ENCODE measurements at regions not wholly inside any gene's neighbourhood (a gene's known extent, or its start where the extent isn't known, plus 50 kb on each side); places are given as distances from the start of the nearest gene placed in this dataset.

GRCh38 chr9:73539881-73540390, 388.3 kb downstream of the ANXA1 start:
- no peak overlapping the region for H3K27ac ChIP-seq
- no peak overlapping the region for H3K4me3 ChIP-seq

- Histone ChIP-seq H3K27ac (no peak overlapping the region), H3K4me3 (no peak overlapping the region)
These were observed 390.3 kb downstream of the ANXA1 start for GRCh38 chr9:73541923-73542322.

- no peak overlapping the region for H3K27ac ChIP-seq
These were observed 392.1 kb downstream of the ANXA1 start for GRCh38 chr9:73543727-73544126.

GRCh38 chr9:73548201-73548600, 396.5 kb downstream of the ANXA1 start:
- H3K27ac ChIP-seq: no peak overlapping the region
- no peak overlapping the region for H3K4me3 ChIP-seq

More at GRCh38 chr9:73543727-73544126, 392.1 kb downstream of the ANXA1 start:
- no peak overlapping the region for H3K4me3 ChIP-seq

GRCh38 chr9:73549991-73550390, 398.3 kb downstream of the ANXA1 start:
- Histone ChIP-seq H3K4me3 (no peak overlapping the region), H3K27ac (no peak overlapping the region)

GRCh38 chr9:73553295-73553694, 401.6 kb downstream of the ANXA1 start:
- no peak overlapping the region for H3K27ac ChIP-seq
- H3K4me3 ChIP-seq: no peak overlapping the region

- Histone ChIP-seq H3K4me3 (no peak overlapping the region), H3K27ac (no peak overlapping the region)
These were observed 406.8 kb downstream of the ANXA1 start for GRCh38 chr9:73558471-73558870.

- Histone ChIP-seq H3K4me3 (no peak overlapping the region), H3K27ac (no peak overlapping the region)
These were observed 413.4 kb downstream of the ANXA1 start for GRCh38 chr9:73565026-73565425.

- no peak overlapping the region for H3K4me3 ChIP-seq
- no peak overlapping the region for H3K27ac ChIP-seq
These were observed 414.3 kb downstream of the ANXA1 start for GRCh38 chr9:73565833-73566465.

GRCh38 chr9:73566627-73567026, 415.0 kb downstream of the ANXA1 start:
- no peak overlapping the region for H3K27ac ChIP-seq
- no peak overlapping the region for H3K4me3 ChIP-seq

- no peak overlapping the region for H3K27ac ChIP-seq
- H3K4me3 ChIP-seq: no peak overlapping the region
These were observed 421.6 kb downstream of the ANXA1 start for GRCh38 chr9:73573235-73573634.

GRCh38 chr9:73575101-73576060, 423.7 kb downstream of the ANXA1 start:
- Histone ChIP-seq H3K4me3 (no peak overlapping the region), H3K27ac (no peak overlapping the region)

GRCh38 chr9:73577848-73578247, 426.2 kb downstream of the ANXA1 start:
- no peak overlapping the region for H3K4me3 ChIP-seq
- H3K27ac ChIP-seq: no peak overlapping the region

GRCh38 chr9:73579823-73580222, 428.2 kb downstream of the ANXA1 start:
- H3K4me3 ChIP-seq: no peak overlapping the region
- H3K27ac ChIP-seq: no peak overlapping the region

- H3K4me3 ChIP-seq: no peak overlapping the region
These were observed 431.9 kb downstream of the ANXA1 start for GRCh38 chr9:73583576-73583975.

GRCh38 chr9:73595036-73595545, 443.4 kb downstream of the ANXA1 start:
- H3K4me3 ChIP-seq: no peak overlapping the region

More at GRCh38 chr9:73583576-73583975, 431.9 kb downstream of the ANXA1 start:
- no peak overlapping the region for H3K27ac ChIP-seq

GRCh38 chr9:73596321-73596720, 444.7 kb downstream of the ANXA1 start:
- no peak overlapping the region for H3K27ac ChIP-seq
- no peak overlapping the region for H3K4me3 ChIP-seq

More at GRCh38 chr9:73595036-73595545, 443.4 kb downstream of the ANXA1 start:
- no peak overlapping the region for H3K27ac ChIP-seq

GRCh38 chr9:73597039-73597438, 445.4 kb downstream of the ANXA1 start:
- H3K4me3 ChIP-seq: no peak overlapping the region
- H3K27ac ChIP-seq: no peak overlapping the region

- no peak overlapping the region for H3K4me3 ChIP-seq
- H3K27ac ChIP-seq: no peak overlapping the region
These were observed 446.1 kb downstream of the ANXA1 start for GRCh38 chr9:73597771-73598170.

- no peak overlapping the region for H3K4me3 ChIP-seq
- H3K27ac ChIP-seq: no peak overlapping the region
These were observed 457.7 kb downstream of the ANXA1 start for GRCh38 chr9:73609381-73609780.

GRCh38 chr9:73611032-73611431, 459.4 kb downstream of the ANXA1 start:
- Histone ChIP-seq H3K27ac (no peak overlapping the region), H3K4me3 (no peak overlapping the region)

All from skin epidermis (tissue), 12 donors.